GM23338 (cell line): ENCODE measurements at regions not wholly inside any gene's neighbourhood (a gene's known extent, or its start where the extent isn't known, plus 50 kb on each side); places are given as distances from the start of the nearest gene placed in this dataset.

Source experiments
- ATAC-seq: fragments of 200-7000 bp; cut with Tn5 transposase; 3 replicates; pipeline ENCODE4 v1.9.1; 2020
- DNase-seq: peaks from one replicate; pipeline ENCODE4 v3.0.0-alpha.2; 2015; ENCODE audit warnings: low spot score
- H2AFZ ChIP-seq: fragments of 200-600 bp; sonication (generic); 2 replicates; pipeline ENCODE4 v1.8.0; 2016; ENCODE audit warnings: antibody characterized with exemption, mild to moderate bottlenecking, moderate library complexity
- H3F3A ChIP-seq: fragments of 200-600 bp; sonication (generic); replicated peaks from 2 replicates; pipeline ENCODE4 v1.8.0; 2017; ENCODE audit warnings: antibody characterized with exemption, mixed run types, low read depth
- H3K27ac ChIP-seq: fragments of 200-600 bp; sonication (generic); 2 replicates; pipeline ENCODE4 v1.6.1; 2016; ENCODE audit warnings: low read depth
- H3K27me3 ChIP-seq: fragments of 200-600 bp; sonication (generic); 2 replicates; pipeline ENCODE4 v1.8.0; 2016; ENCODE audit warnings: mild to moderate bottlenecking, mixed run types, moderate library complexity; ENCODE audit not compliant: insufficient read depth
- H3K36me3 ChIP-seq: fragments of 200-600 bp; sonication (generic); 2 replicates; pipeline ENCODE4 v1.8.0; 2016; ENCODE audit warnings: mild to moderate bottlenecking; ENCODE audit not compliant: insufficient read depth
- H3K4me1 ChIP-seq: fragments of 200-600 bp; sonication (generic); 2 replicates; pipeline ENCODE4 v1.8.0; 2016; ENCODE audit warnings: mild to moderate bottlenecking, moderate library complexity; ENCODE audit not compliant: insufficient read depth
- H3K4me2 ChIP-seq: fragments of 200-600 bp; sonication (generic); 2 replicates; pipeline ENCODE4 v1.7.1; 2017; ENCODE audit warnings: mixed run types
- H3K4me3 ChIP-seq: fragments of 200-600 bp; sonication (generic); 2 replicates; pipeline ENCODE4 v1.6.1; 2016; ENCODE audit warnings: mixed run types
- H3K79me2 ChIP-seq: fragments of 200-600 bp; sonication (generic); replicated peaks from 2 replicates; pipeline ENCODE4 v1.8.0; 2017; ENCODE audit warnings: mild to moderate bottlenecking; ENCODE audit not compliant: insufficient read depth
- H3K9me2 ChIP-seq: fragments of 200-600 bp; sonication (generic); 2 replicates; pipeline ENCODE4 v1.8.0; 2017; ENCODE audit not compliant: insufficient read depth
- H4K20me1 ChIP-seq: fragments of 200-600 bp; sonication (generic); replicated peaks from 2 replicates; pipeline ENCODE4 v1.8.0; 2017; ENCODE audit warnings: mild to moderate bottlenecking; ENCODE audit not compliant: insufficient read depth
- H3K27ac Mint-ChIP-seq: 2 replicates; pipeline ENCODE4 v1.8.0; 2020; ENCODE audit warnings: inconsistent platforms, mild to moderate bottlenecking, moderate library complexity, mixed read lengths
- H3K27me3 Mint-ChIP-seq: 3 replicates; pipeline ENCODE4 v1.8.0; 2022; ENCODE audit warnings: low read depth, mild to moderate bottlenecking, moderate library complexity, mixed read lengths, inconsistent platforms; ENCODE audit not compliant: insufficient read depth, poor library complexity
- H3K36me3 Mint-ChIP-seq: 3 replicates; pipeline ENCODE4 v1.8.0; 2021; ENCODE audit warnings: low read depth, mild to moderate bottlenecking, inconsistent platforms, moderate library complexity, mixed read lengths
- H3K4me1 Mint-ChIP-seq: 3 replicates; pipeline ENCODE4 v1.8.0; 2020; ENCODE audit warnings: mild to moderate bottlenecking, inconsistent platforms, mixed read lengths
- H3K4me3 Mint-ChIP-seq: 3 replicates; pipeline ENCODE4 v1.8.0; 2021; ENCODE audit warnings: moderate library complexity, mild to moderate bottlenecking, inconsistent platforms, mixed read lengths
- H3K9me3 Mint-ChIP-seq: 3 replicates; pipeline ENCODE4 v1.8.0; 2020; ENCODE audit warnings: moderate library complexity, mild to moderate bottlenecking, inconsistent platforms, mixed read lengths
- POLR2AphosphoS5 ChIP-seq: IDR thresholded peaks from 2 replicates; pipeline ENCODE4 v1.6.1; 2016; ENCODE audit warnings: antibody characterized with exemption, low read depth
- REST ChIP-seq: IDR thresholded peaks from one replicate; pipeline ENCODE4 v1.6.1; 2018; ENCODE audit warnings: antibody characterized with exemption; ENCODE audit not compliant: unreplicated experiment
- TF ChIP-seq, protein P1 (sequence below): fragments of 250-450 bp; sonication (Bioruptor Pico); IDR thresholded peaks from 2 replicates; pipeline ENCODE4 v1.5.0; 2020; ENCODE audit warnings: mild to moderate bottlenecking, moderate library complexity

DNA sequence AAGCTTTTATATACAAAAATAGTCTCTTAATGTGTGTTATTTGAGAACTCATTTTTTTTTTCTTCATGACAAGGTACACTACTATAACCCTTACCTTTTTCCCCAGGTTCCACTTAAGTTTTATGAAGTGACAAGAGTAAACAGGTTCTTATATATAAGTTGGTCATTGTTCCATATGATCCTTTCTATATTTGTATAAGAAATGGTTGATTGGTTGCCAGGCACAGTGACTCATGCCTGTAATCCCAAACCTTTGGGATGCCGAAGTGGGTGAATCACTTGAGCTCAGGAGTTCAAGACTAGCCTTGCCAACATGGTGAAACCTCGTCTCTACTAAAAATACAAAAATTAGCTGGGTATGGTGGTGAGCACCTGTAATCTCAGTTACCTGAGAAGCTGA, 108.3 kb downstream of the PCSK1 start (continued):
- TF ChIP-seq, protein P1, sequence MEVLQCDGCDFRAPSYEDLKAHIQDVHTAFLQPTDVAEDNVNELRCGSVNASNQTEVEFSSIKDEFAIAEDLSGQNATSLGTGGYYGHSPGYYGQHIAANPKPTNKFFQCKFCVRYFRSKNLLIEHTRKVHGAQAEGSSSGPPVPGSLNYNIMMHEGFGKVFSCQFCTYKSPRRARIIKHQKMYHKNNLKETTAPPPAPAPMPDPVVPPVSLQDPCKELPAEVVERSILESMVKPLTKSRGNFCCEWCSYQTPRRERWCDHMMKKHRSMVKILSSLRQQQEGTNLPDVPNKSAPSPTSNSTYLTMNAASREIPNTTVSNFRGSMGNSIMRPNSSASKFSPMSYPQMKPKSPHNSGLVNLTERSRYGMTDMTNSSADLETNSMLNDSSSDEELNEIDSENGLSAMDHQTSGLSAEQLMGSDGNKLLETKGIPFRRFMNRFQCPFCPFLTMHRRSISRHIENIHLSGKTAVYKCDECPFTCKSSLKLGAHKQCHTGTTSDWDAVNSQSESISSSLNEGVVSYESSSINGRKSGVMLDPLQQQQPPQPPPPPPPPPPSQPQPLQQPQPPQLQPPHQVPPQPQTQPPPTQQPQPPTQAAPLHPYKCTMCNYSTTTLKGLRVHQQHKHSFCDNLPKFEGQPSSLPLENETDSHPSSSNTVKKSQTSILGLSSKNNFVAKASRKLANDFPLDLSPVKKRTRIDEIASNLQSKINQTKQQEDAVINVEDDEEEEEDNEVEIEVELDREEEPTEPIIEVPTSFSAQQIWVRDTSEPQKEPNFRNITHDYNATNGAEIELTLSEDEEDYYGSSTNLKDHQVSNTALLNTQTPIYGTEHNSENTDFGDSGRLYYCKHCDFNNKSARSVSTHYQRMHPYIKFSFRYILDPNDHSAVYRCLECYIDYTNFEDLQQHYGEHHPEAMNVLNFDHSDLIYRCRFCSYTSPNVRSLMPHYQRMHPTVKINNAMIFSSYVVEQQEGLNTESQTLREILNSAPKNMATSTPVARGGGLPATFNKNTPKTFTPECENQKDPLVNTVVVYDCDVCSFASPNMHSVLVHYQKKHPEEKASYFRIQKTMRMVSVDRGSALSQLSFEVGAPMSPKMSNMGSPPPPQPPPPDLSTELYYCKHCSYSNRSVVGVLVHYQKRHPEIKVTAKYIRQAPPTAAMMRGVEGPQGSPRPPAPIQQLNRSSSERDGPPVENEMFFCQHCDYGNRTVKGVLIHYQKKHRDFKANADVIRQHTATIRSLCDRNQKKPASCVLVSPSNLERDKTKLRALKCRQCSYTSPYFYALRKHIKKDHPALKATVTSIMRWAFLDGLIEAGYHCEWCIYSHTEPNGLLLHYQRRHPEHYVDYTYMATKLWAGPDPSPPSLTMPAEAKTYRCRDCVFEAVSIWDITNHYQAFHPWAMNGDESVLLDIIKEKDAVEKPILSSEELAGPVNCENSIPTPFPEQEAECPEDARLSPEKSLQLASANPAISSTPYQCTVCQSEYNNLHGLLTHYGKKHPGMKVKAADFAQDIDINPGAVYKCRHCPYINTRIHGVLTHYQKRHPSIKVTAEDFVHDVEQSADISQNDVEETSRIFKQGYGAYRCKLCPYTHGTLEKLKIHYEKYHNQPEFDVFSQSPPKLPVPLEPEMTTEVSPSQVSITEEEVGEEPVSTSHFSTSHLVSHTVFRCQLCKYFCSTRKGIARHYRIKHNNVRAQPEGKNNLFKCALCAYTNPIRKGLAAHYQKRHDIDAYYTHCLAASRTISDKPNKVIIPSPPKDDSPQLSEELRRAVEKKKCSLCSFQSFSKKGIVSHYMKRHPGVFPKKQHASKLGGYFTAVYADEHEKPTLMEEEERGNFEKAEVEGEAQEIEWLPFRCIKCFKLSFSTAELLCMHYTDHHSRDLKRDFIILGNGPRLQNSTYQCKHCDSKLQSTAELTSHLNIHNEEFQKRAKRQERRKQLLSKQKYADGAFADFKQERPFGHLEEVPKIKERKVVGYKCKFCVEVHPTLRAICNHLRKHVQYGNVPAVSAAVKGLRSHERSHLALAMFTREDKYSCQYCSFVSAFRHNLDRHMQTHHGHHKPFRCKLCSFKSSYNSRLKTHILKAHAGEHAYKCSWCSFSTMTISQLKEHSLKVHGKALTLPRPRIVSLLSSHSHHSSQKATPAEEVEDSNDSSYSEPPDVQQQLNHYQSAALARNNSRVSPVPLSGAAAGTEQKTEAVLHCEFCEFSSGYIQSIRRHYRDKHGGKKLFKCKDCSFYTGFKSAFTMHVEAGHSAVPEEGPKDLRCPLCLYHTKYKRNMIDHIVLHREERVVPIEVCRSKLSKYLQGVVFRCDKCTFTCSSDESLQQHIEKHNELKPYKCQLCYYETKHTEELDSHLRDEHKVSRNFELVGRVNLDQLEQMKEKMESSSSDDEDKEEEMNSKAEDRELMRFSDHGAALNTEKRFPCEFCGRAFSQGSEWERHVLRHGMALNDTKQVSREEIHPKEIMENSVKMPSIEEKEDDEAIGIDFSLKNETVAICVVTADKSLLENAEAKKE (CRISPR knock-in tag): no peak

GRCh38 chr5:96322865-96323264, 110.2 kb downstream of the PCSK1 start:
- H3K27me3 Mint-ChIP-seq: no peaks in the 10 kb centered on the region
- H4K20me1 ChIP-seq: no peaks in the 10 kb centered on the region
- TF ChIP-seq POLR2AphosphoS5 (no peak), REST (no peak)
- no peaks in the 10 kb centered on the region for H3K36me3 Mint-ChIP-seq
- peak overlapping the region; percentile 52; the same call in 1 of the 2 replicates for H2AFZ ChIP-seq
- H3K36me3 ChIP-seq: no peaks in the 10 kb centered on the region
- no peak overlapping the region for H3K4me3 Mint-ChIP-seq
- H3K4me2 ChIP-seq: no peak overlapping the region
- no peak overlapping the region for H3K27ac ChIP-seq
- no peaks in the 10 kb centered on the region for H3K4me1 ChIP-seq
- DNase-seq (no peak), ATAC-seq (no peak)
- no peaks in the 10 kb centered on the region for H3K79me2 ChIP-seq
- H3K9me2 ChIP-seq: 0 out of 2 replicates have a peak, but pooled peaks cover 4% of the 10 kb centered on the region
- H3K27ac Mint-ChIP-seq: no peak overlapping the region
- no peaks in the 10 kb centered on the region for H3K27me3 ChIP-seq
- H3K4me1 Mint-ChIP-seq: no peaks in the 10 kb centered on the region
- H3K9me3 Mint-ChIP-seq: no peaks in the 10 kb centered on the region
- H3F3A ChIP-seq: no peaks in the 10 kb centered on the region
- no peak overlapping the region for H3K4me3 ChIP-seq
